IgD-negative memory B cell (primary cell): ENCODE measurements at regions not wholly inside any gene's neighbourhood (a gene's known extent, or its start where the extent isn't known, plus 50 kb on each side); places are given as distances from the start of the nearest gene placed in this dataset.
"Not testable (repeated sequence)": the region's sequence is repeated elsewhere in the genome, so short reads cannot be mapped to it uniquely, and the experiment has no call there.

Experiments used
- H3K27ac Mint-ChIP-seq, 3 donors: one replicate each; pipeline ENCODE4 v1.8.0; 2020 to 2022; ENCODE audit warnings: mild to moderate bottlenecking in 3 of 3, mixed read lengths in 3 of 3, moderate library complexity in 1 of 3
- H3K27me3 Mint-ChIP-seq: one replicate; pipeline ENCODE4 v1.8.0; 2021; ENCODE audit warnings: mixed read lengths
- H3K36me3 Mint-ChIP-seq: one replicate; pipeline ENCODE4 v1.8.0; 2020; ENCODE audit warnings: mild to moderate bottlenecking, mixed read lengths
- H3K4me1 Mint-ChIP-seq, 3 donors: one replicate each; pipeline ENCODE4 v1.8.0; 2020 to 2022; ENCODE audit warnings: mixed read lengths in 3 of 3, mild to moderate bottlenecking in 1 of 3
- H3K4me3 Mint-ChIP-seq, 4 donors: one replicate each; pipeline ENCODE4 v1.8.0; 2020 to 2022; ENCODE audit warnings: mild to moderate bottlenecking in 4 of 4, mixed read lengths in 4 of 4, moderate library complexity in 3 of 4
- H3K9me3 Mint-ChIP-seq, 3 donors: one replicate each; pipeline ENCODE4 v1.8.0; 2020 to 2021; ENCODE audit warnings: mixed read lengths in 3 of 3, mild to moderate bottlenecking in 1 of 3

- Mint-ChIP-seq H3K36me3 (no peaks in the 10 kb centered on the region), H3K4me3 (no peak overlapping the region), H3K9me3 (peaks cover 3 to 9% (median 5%) of the 10 kb centered on the region in 3 donors), H3K27ac (no peak overlapping the region), H3K4me1 (no peaks in the 10 kb centered on the region), H3K27me3 (no peaks in the 10 kb centered on the region)
These were observed 92.5 kb downstream of the MSX2 start for GRCh38 chr5:174816858-174817257.

GRCh38 chr5:174811438-174811837 lies 87.1 kb downstream of the MSX2 start:
- H3K4me1 Mint-ChIP-seq: no peaks in the 10 kb centered on the region

GRCh38 chr5:174810796-174811195 lies 86.4 kb downstream of the MSX2 start:
- Mint-ChIP-seq H3K36me3 (no peaks in the 10 kb centered on the region), H3K27me3 (no peaks in the 10 kb centered on the region), H3K4me3 (no peak overlapping the region), H3K4me1 (no peaks in the 10 kb centered on the region), H3K9me3 (peaks cover 2 to 4% (median 3%) of the 10 kb centered on the region in 3 donors), H3K27ac (no peak overlapping the region)

More at GRCh38 chr5:174811438-174811837, 87.1 kb downstream of the MSX2 start:
- Mint-ChIP-seq H3K4me3 (no peak overlapping the region), H3K9me3 (peaks cover 3 to 9% (median 5%) of the 10 kb centered on the region in 3 donors), H3K27me3 (no peaks in the 10 kb centered on the region), H3K36me3 (no peaks in the 10 kb centered on the region), H3K27ac (no peak overlapping the region)

GRCh38 chr5:174807471-174807870 lies 83.1 kb downstream of the MSX2 start:
- Mint-ChIP-seq H3K4me3 (no peak overlapping the region), H3K27ac (no peak overlapping the region), H3K36me3 (no peaks in the 10 kb centered on the region), H3K9me3 (peaks cover 3 to 10% (median 4%) of the 10 kb centered on the region in 3 donors), H3K4me1 (no peaks in the 10 kb centered on the region), H3K27me3 (no peaks in the 10 kb centered on the region)

- Mint-ChIP-seq H3K4me1 (no peaks in the 10 kb centered on the region), H3K4me3 (no peak overlapping the region), H3K27me3 (no peaks in the 10 kb centered on the region), H3K9me3 (peaks cover 3 to 10% (median 4%) of the 10 kb centered on the region in 3 donors), H3K36me3 (no peaks in the 10 kb centered on the region), H3K27ac (no peak overlapping the region)
These were observed 82.3 kb downstream of the MSX2 start for GRCh38 chr5:174806729-174807128.

- peaks cover 1% of the 10 kb centered on the region for H3K27me3 Mint-ChIP-seq
- no peaks in the 10 kb centered on the region for H3K4me1 Mint-ChIP-seq
- H3K27ac Mint-ChIP-seq: no peak overlapping the region
- peaks cover 3 to 10% (median 4%) of the 10 kb centered on the region in 3 donors for H3K9me3 Mint-ChIP-seq
- H3K36me3 Mint-ChIP-seq: no peaks in the 10 kb centered on the region
- H3K4me3 Mint-ChIP-seq: no peak overlapping the region
These were observed 77.4 kb downstream of the MSX2 start for GRCh38 chr5:174801798-174802197.

GRCh38 chr5:174800435-174800834 lies 76.1 kb downstream of the MSX2 start:
- Mint-ChIP-seq H3K4me1 (no peaks in the 10 kb centered on the region), H3K27me3 (peaks cover 5% of the 10 kb centered on the region), H3K27ac (no peak overlapping the region), H3K9me3 (peaks cover 3 to 5% (median 4%) of the 10 kb centered on the region in 3 donors), H3K4me3 (no peak overlapping the region), H3K36me3 (no peaks in the 10 kb centered on the region)

GRCh38 chr5:174799121-174799520 lies 74.7 kb downstream of the MSX2 start:
- Mint-ChIP-seq H3K4me3 (no peak overlapping the region), H3K4me1 (no peaks in the 10 kb centered on the region), H3K9me3 (peaks cover 0 to 3% (median 0%) of the 10 kb centered on the region in 3 donors), H3K27me3 (peaks cover 7% of the 10 kb centered on the region), H3K27ac (no peak overlapping the region), H3K36me3 (no peaks in the 10 kb centered on the region)

GRCh38 chr5:174798551-174798951 lies 74.2 kb downstream of the MSX2 start:
- Mint-ChIP-seq H3K4me3 (no peak overlapping the region), H3K4me1 (no peaks in the 10 kb centered on the region), H3K27me3 (peaks cover 11% of the 10 kb centered on the region), H3K36me3 (no peaks in the 10 kb centered on the region), H3K27ac (no peak overlapping the region), H3K9me3 (no peaks in the 10 kb centered on the region)

GRCh38 chr5:174796711-174797192 lies 72.4 kb downstream of the MSX2 start:
- Mint-ChIP-seq H3K9me3 (peaks cover 0 to 4% (median 0%) of the 10 kb centered on the region in 3 donors), H3K4me1 (peaks cover 0 to 1% (median 0%) of the 10 kb centered on the region in 3 donors), H3K4me3 (no peak overlapping the region), H3K27me3 (peaks cover 22% of the 10 kb centered on the region), H3K27ac (no peak overlapping the region), H3K36me3 (no peaks in the 10 kb centered on the region)

- Mint-ChIP-seq H3K36me3 (no peaks in the 10 kb centered on the region), H3K27me3 (peaks cover 22% of the 10 kb centered on the region), H3K4me1 (peaks cover 0 to 1% (median 0%) of the 10 kb centered on the region in 3 donors), H3K9me3 (peaks cover 0 to 4% (median 0%) of the 10 kb centered on the region in 3 donors), H3K4me3 (no peak overlapping the region), H3K27ac (no peak overlapping the region)
These were observed 70.7 kb downstream of the MSX2 start for GRCh38 chr5:174794931-174795672.

- Mint-ChIP-seq H3K27ac (no peak overlapping the region), H3K4me3 (no peak overlapping the region), H3K36me3 (no peaks in the 10 kb centered on the region), H3K9me3 (peaks cover 0 to 4% (median 2%) of the 10 kb centered on the region in 3 donors), H3K27me3 (peaks cover 24% of the 10 kb centered on the region), H3K4me1 (peaks cover 0 to 1% (median 0%) of the 10 kb centered on the region in 3 donors)
These were observed 69.4 kb downstream of the MSX2 start for GRCh38 chr5:174793684-174794328.

GRCh38 chr5:174793076-174793475 lies 68.7 kb downstream of the MSX2 start:
- peaks cover 0 to 1% (median 0%) of the 10 kb centered on the region in 3 donors for H3K4me1 Mint-ChIP-seq
- peaks cover 0 to 4% (median 2%) of the 10 kb centered on the region in 3 donors for H3K9me3 Mint-ChIP-seq
- no peak overlapping the region for H3K4me3 Mint-ChIP-seq
- no peak overlapping the region for H3K27ac Mint-ChIP-seq
- H3K36me3 Mint-ChIP-seq: no peaks in the 10 kb centered on the region
- peaks cover 24% of the 10 kb centered on the region for H3K27me3 Mint-ChIP-seq

GRCh38 chr5:174792265-174792664 lies 67.9 kb downstream of the MSX2 start:
- H3K4me3 Mint-ChIP-seq: peak overlapping the region in 1 of 4 donors; percentile 2
- not testable (repeated sequence) for H3K9me3 Mint-ChIP-seq, H3K36me3 Mint-ChIP-seq, H3K4me1 Mint-ChIP-seq, H3K27ac Mint-ChIP-seq
- H3K27me3 Mint-ChIP-seq: peaks cover 23% of the 10 kb centered on the region

GRCh38 chr5:174790906-174791305 lies 66.5 kb downstream of the MSX2 start:
- peaks cover 0 to 1% (median 0%) of the 10 kb centered on the region in 3 donors for H3K4me1 Mint-ChIP-seq
- no peaks in the 10 kb centered on the region for H3K36me3 Mint-ChIP-seq
- H3K27me3 Mint-ChIP-seq: peaks cover 20% of the 10 kb centered on the region
- peaks cover 0 to 4% (median 2%) of the 10 kb centered on the region in 3 donors for H3K9me3 Mint-ChIP-seq
- no peak overlapping the region for H3K27ac Mint-ChIP-seq
- H3K4me3 Mint-ChIP-seq: no peak overlapping the region
